Spleen (tissue), 7 donors: ENCODE measurements at regions not wholly inside any gene's neighbourhood (a gene's known extent, or its start where the extent isn't known, plus 50 kb on each side); places are given as distances from the start of the nearest gene placed in this dataset.

Source experiments
- CTCF ChIP-seq, 11 experiments: fragments of 200-600 bp in 7 of 11; fragments of 450-650 bp in 4 of 11; sonication (generic) in 4 of 11; IDR thresholded peaks in 8 of 11; conservative IDR thresholded peaks in 3 of 11; 1 replicate in 7 of 11; 2 replicates in 4 of 11; pipeline versions ENCODE4 v1.4.0 to v1.8.0; 2016 to 2021; ENCODE audit warnings: antibody characterized with exemption in 11 of 11, inconsistent platforms in 4 of 11, mild to moderate bottlenecking in 1 of 11
- POLR2A ChIP-seq, 3 donors: fragments of 450-650 bp; IDR thresholded peaks; one replicate each; pipeline ENCODE4 v1.5.1; 2017; ENCODE audit warnings: antibody characterized with exemption in 3 of 3, mild to moderate bottlenecking in 1 of 3
- POLR2AphosphoS5 ChIP-seq, 3 donors: sonication (generic); formaldehyde crosslinking; IDR thresholded peaks; one replicate each; pipeline ENCODE4 v1.5.1; 2017; ENCODE audit warnings: antibody characterized with exemption in 3 of 3
- donor health status: DM: no; HTN: no; CAD: no; lungs with moderate emphysema.
- donor health status: DM: no; HTN: no; CAD: no.
- donor health status: DM: no; HTN: no; CAD: no.

- TF ChIP-seq CTCF (IDR thresholded peaks at IDR 0.05 in 8 of 11, conservative IDR thresholded peaks at IDR 0.05 in 3 of 11) (no peak), POLR2AphosphoS5 (IDR thresholded peaks at IDR 0.05) (no peak), POLR2A (IDR thresholded peaks at IDR 0.05) (no peak)
Observed at GRCh38 chr13:99659226-99659625, 158.0 kb downstream of the TM9SF2 start.
